ENCODE measurements at regions not wholly inside any gene's neighbourhood (a gene's known extent, or its start where the extent isn't known, plus 50 kb on each side); places are given as distances from the start of the nearest gene placed in this dataset.

DNA sequence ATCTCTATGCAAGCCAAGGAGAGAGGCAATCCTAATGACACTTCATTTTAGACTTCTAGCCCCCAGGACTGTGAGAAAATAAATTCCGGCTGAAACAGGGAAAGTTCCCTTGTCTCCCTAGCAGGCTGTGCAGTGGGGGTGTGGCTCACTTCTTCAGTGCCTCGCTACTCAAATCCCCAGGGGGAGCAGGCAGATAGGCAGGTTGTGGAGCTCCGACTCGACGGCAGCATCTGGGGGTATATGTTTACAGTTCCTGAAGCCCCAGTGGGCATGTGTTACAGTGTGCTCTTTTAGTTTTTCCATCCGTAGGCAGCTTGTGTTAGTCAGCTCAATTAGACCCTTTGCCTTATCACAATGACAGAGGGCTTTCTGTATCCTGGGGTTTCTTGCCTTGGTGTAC lies 836.5 kb downstream of the PDCD6IP start:
- TF ChIP-seq POLR2A (IDR thresholded peaks at IDR 0.05; ENCODE audit: low read depth, low read length) (no peak), TAF1 (IDR thresholded peaks at IDR 0.05; ENCODE audit: low read depth, low read length) (no peak), POLR2AphosphoS5 (IDR thresholded peaks at IDR 0.05; ENCODE audit: low read depth, low read length) (no peak), SPI1 (IDR thresholded peaks at IDR 0.05; ENCODE audit: low read depth, low read length) (no peak), PAX5 (IDR thresholded peaks at IDR 0.05; ENCODE audit: insufficient read depth, low read length, severe bottlenecking) (no peak), POU2F2 (IDR thresholded peaks at IDR 0.05; ENCODE audit: low read depth, low read length) (no peak)
